Skeletal muscle tissue (tissue), 3 donors: ENCODE measurements at regions not wholly inside any gene's neighbourhood (a gene's known extent, or its start where the extent isn't known, plus 50 kb on each side); places are given as distances from the start of the nearest gene placed in this dataset.

Experiments
- H3K27ac ChIP-seq: one replicate; pipeline ENCODE4 v1.7.0; 2013; ENCODE audit warnings: mild to moderate bottlenecking, low read depth, low read length, inconsistent platforms
- H3K27me3 ChIP-seq, 3 donors: one replicate each; pipeline ENCODE4 v1.7.0; 2013; ENCODE audit warnings: low read length in 3 of 3; ENCODE audit not compliant: control insufficient read depth in 3 of 3, insufficient read depth in 3 of 3
- H3K36me3 ChIP-seq, 3 donors: one replicate each; pipeline ENCODE4 v1.7.0; 2013; ENCODE audit warnings: low read length in 3 of 3; ENCODE audit not compliant: control insufficient read depth in 3 of 3, insufficient read depth in 3 of 3
- H3K4me1 ChIP-seq, 3 donors: one replicate each; pipeline ENCODE4 v1.7.0; 2013; ENCODE audit warnings: low read length in 3 of 3, mild to moderate bottlenecking in 3 of 3; ENCODE audit not compliant: control insufficient read depth in 3 of 3, insufficient read depth in 3 of 3
- H3K4me3 ChIP-seq, 3 donors: one replicate each; pipeline ENCODE4 v1.7.0; 2013; ENCODE audit warnings: low read length in 3 of 3
- H3K9ac ChIP-seq, 3 donors: one replicate each; pipeline ENCODE4 v1.7.0; 2013; ENCODE audit warnings: low read length in 3 of 3, mild to moderate bottlenecking in 3 of 3, moderate library complexity in 2 of 3, low read depth in 1 of 3
- H3K9me3 ChIP-seq, 3 donors: one replicate each; pipeline ENCODE4 v1.7.0; 2013; ENCODE audit warnings: low read length in 3 of 3; ENCODE audit not compliant: control insufficient read depth in 3 of 3
- donor health status: Osteomylitis.

DNA sequence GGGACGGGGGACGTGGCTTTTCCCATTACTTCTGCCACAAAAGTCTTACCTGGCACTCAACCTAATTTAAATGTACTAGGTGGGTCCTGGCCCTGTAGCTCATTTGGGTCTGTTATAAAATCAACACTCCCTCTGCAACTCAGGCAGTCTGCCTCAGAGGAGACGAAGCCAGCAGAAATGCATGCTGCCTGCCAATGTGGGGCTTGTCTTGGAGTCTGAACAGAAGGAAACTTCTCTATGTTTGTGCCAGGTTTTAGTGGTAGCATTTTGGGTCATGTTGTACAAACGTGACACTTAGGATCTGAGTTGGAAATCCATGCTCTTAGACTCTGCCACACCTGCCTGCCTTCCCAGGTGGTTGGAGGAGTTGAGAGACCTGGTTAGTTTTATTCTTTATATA, 292.5 kb upstream of the FAM98A start:
- Histone ChIP-seq H3K27ac (no peak overlapping the region), H3K4me3 (no peak overlapping the region), H3K27me3 (peaks cover 0 to 4% (median 0%) of the 10 kb centered on the region in 3 donors), H3K4me1 (no peaks in the 10 kb centered on the region), H3K9ac (no peak overlapping the region), H3K36me3 (no peaks in the 10 kb centered on the region), H3K9me3 (peaks cover 0 to 2% (median 0%) of the 10 kb centered on the region in 3 donors)

DNA sequence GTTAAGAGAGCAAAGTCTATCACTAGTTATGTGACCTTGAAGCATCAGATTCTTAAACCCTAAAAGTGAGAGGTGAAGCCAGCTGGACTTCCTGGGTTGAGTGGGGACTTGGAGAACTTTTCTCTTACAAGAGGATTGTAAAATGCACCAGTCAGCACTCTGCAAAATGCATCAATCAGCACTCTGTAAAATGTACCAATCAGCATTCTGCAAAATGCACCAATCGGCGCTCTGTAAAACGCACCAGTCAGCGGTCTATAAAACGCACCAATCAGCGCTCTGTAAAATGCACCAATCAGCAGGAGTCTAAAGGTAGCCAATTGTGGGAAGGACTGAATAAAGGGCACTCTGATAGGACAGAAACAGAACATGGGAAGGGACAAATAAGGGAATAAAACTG, 291.6 kb upstream of the FAM98A start:
- no peak overlapping the region for H3K27ac ChIP-seq
- H3K4me1 ChIP-seq, result no peaks in the 10 kb centered on the region
- no peaks in the 10 kb centered on the region for H3K36me3 ChIP-seq
- peaks cover 0 to 2% (median 0%) of the 10 kb centered on the region in 3 donors for H3K9me3 ChIP-seq
- H3K9ac ChIP-seq, result no peak overlapping the region
- no peak overlapping the region for H3K4me3 ChIP-seq
- H3K27me3 ChIP-seq, result peaks cover 0 to 4% (median 0%) of the 10 kb centered on the region in 3 donors

- no peak overlapping the region for H3K27ac ChIP-seq
Measured at GRCh38 chr2:33877348-33878016, 278.4 kb upstream of the FAM98A start.

DNA sequence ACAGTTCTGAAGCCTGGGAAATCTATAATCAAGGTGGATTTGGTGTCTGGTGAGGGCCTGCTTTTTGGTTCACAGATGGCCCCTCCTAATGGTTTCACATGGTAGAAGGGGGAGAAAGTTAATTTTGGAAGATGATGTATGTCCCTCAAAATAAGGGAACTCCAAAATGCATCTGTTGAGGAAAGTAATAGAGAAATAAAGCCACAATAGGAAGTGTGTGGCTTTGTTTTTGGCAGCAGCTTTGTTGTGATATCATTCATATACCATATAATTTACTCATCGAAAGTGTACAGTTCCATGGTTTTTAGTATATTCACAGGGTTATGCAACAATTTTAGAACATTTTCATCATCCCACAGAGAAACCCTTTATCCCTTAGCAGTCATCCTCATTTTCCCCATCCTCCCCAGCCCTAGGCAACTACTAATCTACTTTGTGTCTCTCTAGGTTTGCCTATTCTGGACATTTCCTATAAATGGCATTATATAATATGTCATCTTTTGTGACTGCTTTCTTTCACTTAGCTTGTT, 274.0 kb upstream of the FAM98A start:
- no peaks in the 10 kb centered on the region for H3K4me1 ChIP-seq
- no peak overlapping the region for H3K27ac ChIP-seq
- H3K4me3 ChIP-seq, result no peak overlapping the region
- no peaks in the 10 kb centered on the region for H3K27me3 ChIP-seq
- H3K36me3 ChIP-seq, result no peaks in the 10 kb centered on the region
- peaks cover 0 to 2% (median 0%) of the 10 kb centered on the region in 3 donors for H3K9me3 ChIP-seq
- no peak overlapping the region for H3K9ac ChIP-seq

More at GRCh38 chr2:33877348-33878016, 278.4 kb upstream of the FAM98A start:
- H3K27me3 ChIP-seq, result no peaks in the 10 kb centered on the region
- no peaks in the 10 kb centered on the region for H3K9me3 ChIP-seq
- H3K4me1 ChIP-seq, result no peaks in the 10 kb centered on the region
- H3K36me3 ChIP-seq, result no peaks in the 10 kb centered on the region
- no peak overlapping the region for H3K9ac ChIP-seq
- H3K4me3 ChIP-seq, result no peak overlapping the region

DNA sequence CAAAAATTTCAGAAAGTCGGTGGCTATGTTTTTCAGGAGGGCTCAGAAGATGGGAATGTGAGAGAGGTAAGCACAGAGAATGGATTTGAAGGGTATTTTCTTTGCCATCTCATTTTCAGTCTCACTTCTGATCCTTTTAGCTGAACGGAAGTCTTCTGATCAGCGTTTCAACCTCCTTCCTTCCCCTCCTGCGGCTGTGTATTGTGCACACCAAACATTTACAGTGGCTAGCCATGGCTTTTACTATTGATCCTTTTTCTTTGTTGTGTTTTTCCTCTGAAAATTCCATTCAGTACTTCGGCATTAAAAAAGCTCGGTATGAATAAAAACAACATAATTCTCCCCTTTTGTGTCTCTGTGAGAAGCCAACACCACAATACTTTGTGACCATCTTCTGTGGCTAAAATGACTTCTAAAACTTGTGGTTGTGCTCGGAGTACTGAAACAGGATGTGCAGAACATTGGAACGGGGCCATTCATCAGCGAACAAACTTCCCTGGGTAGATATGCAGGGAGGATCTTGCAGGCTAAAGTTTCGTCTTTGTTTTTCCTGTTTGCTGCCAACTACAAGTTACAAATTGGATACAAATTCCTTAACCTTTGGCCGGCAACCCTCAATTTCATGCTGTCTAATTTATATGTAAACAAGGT, 260.8 kb upstream of the FAM98A start:
- Histone ChIP-seq H3K4me1 (no peaks in the 10 kb centered on the region), H3K36me3 (no peaks in the 10 kb centered on the region), H3K27me3 (peaks cover 0 to 2% (median 0%) of the 10 kb centered on the region in 3 donors), H3K4me3 (no peak overlapping the region), H3K27ac (no peak overlapping the region), H3K9ac (no peak overlapping the region), H3K9me3 (no peaks in the 10 kb centered on the region)

GRCh38 chr2:33859176-33859575, 260.1 kb upstream of the FAM98A start:
- Histone ChIP-seq H3K36me3 (no peaks in the 10 kb centered on the region), H3K27me3 (peaks cover 0 to 2% (median 0%) of the 10 kb centered on the region in 3 donors), H3K4me3 (no peak overlapping the region), H3K9me3 (no peaks in the 10 kb centered on the region), H3K27ac (no peak overlapping the region), H3K4me1 (no peaks in the 10 kb centered on the region), H3K9ac (no peak overlapping the region)

GRCh38 chr2:33848486-33848885, 249.4 kb upstream of the FAM98A start:
- Histone ChIP-seq H3K27ac (no peak overlapping the region), H3K4me1 (no peaks in the 10 kb centered on the region), H3K4me3 (no peak overlapping the region), H3K27me3 (no peaks in the 10 kb centered on the region), H3K9me3 (peaks cover 0 to 5% (median 0%) of the 10 kb centered on the region in 3 donors), H3K9ac (no peak overlapping the region), H3K36me3 (no peaks in the 10 kb centered on the region)

- H3K4me1 ChIP-seq, result no peaks in the 10 kb centered on the region
- H3K9me3 ChIP-seq, result no peaks in the 10 kb centered on the region
- no peaks in the 10 kb centered on the region for H3K36me3 ChIP-seq
- H3K27ac ChIP-seq, result no peak overlapping the region
- H3K9ac ChIP-seq, result no peak overlapping the region
- H3K4me3 ChIP-seq, result no peak overlapping the region
- H3K27me3 ChIP-seq, result no peaks in the 10 kb centered on the region
Measured at GRCh38 chr2:33839791-33840190, 240.7 kb upstream of the FAM98A start.

- H3K9ac ChIP-seq, result no peak overlapping the region
- H3K27me3 ChIP-seq, result no peaks in the 10 kb centered on the region
- no peaks in the 10 kb centered on the region for H3K36me3 ChIP-seq
- no peak overlapping the region for H3K27ac ChIP-seq
- no peak overlapping the region for H3K4me3 ChIP-seq
- H3K9me3 ChIP-seq, result no peaks in the 10 kb centered on the region
- H3K4me1 ChIP-seq, result no peaks in the 10 kb centered on the region
Measured at GRCh38 chr2:33836628-33837027, 237.5 kb upstream of the FAM98A start.

DNA sequence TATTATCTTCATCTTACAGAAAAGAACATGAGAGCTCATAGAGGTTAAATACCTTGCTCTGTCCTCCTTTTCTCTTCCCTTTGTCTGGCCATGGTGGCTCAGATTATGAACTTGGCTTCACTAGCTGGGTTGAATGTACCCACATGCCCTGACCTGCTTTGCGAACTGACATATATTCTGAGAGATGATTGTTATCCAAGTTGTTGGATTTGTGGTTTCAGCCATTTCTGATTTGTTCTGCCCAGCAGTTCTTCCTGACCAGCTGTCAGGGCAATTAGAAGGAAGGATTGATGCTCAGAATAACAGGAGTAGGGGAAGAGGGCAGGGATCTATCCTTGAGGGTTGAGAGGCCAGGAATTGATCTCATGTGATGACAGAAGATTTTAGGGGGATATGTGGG, 236.8 kb upstream of the FAM98A start:
- Histone ChIP-seq H3K9ac (no peak overlapping the region), H3K9me3 (no peaks in the 10 kb centered on the region), H3K4me3 (no peak overlapping the region), H3K4me1 (no peaks in the 10 kb centered on the region), H3K36me3 (no peaks in the 10 kb centered on the region), H3K27ac (no peak overlapping the region), H3K27me3 (no peaks in the 10 kb centered on the region)
